IPS-15b (cell line): ENCODE measurements at regions not wholly inside any gene's neighbourhood (a gene's known extent, or its start where the extent isn't known, plus 50 kb on each side); places are given as distances from the start of the nearest gene placed in this dataset.

Source experiments
- H3K27me3 ChIP-seq: one replicate; pipeline ENCODE4 v1.6.1; 2013; ENCODE audit warnings: low read length; ENCODE audit not compliant: control insufficient read depth, insufficient read depth
- H3K36me3 ChIP-seq: one replicate; pipeline ENCODE4 v1.6.1; 2013; ENCODE audit warnings: low read length; ENCODE audit not compliant: control insufficient read depth, insufficient read depth
- H3K4me1 ChIP-seq: one replicate; pipeline ENCODE4 v1.6.1; 2013; ENCODE audit warnings: mild to moderate bottlenecking, low read length; ENCODE audit not compliant: control insufficient read depth, insufficient read depth
- H3K4me3 ChIP-seq: one replicate; pipeline ENCODE4 v1.5.1; 2013; ENCODE audit warnings: low read depth, low read length
- H3K9ac ChIP-seq: one replicate; pipeline ENCODE4 v1.6.1; 2013; ENCODE audit warnings: low read depth, mild to moderate bottlenecking, low read length
- H3K9me3 ChIP-seq: one replicate; pipeline ENCODE4 v1.6.1; 2013; ENCODE audit warnings: mild to moderate bottlenecking, low read length; ENCODE audit not compliant: control insufficient read depth, insufficient read depth

- Histone ChIP-seq H3K9ac (no peak overlapping the region), H3K9me3 (no peaks in the 10 kb centered on the region), H3K4me3 (no peak overlapping the region), H3K4me1 (peaks cover 20% of the 10 kb centered on the region), H3K36me3 (no peaks in the 10 kb centered on the region), H3K27me3 (no peaks in the 10 kb centered on the region)
Observed at GRCh38 chr4:24001486-24002329, 111.9 kb upstream of the PPARGC1A start.

DNA sequence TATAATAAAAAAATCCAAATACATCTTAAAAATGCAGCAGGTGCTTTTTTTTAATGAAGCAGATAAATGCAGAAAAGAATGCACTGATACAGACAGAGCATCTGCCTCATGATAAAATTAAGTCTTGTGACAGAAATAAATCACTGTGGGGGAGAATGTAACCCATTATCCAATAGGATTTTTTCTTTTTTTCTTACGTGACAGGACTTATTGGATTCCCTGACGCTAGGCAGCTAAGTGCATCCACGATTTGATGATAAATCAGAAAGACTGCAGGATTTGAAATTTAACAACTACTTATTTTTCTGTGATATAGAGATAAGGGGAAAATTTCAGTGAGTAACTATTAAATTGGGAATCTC is 110.6 kb upstream of the PPARGC1A start:
- Histone ChIP-seq H3K9ac (no peak overlapping the region), H3K36me3 (no peaks in the 10 kb centered on the region), H3K4me1 (peaks cover 28% of the 10 kb centered on the region), H3K4me3 (no peak overlapping the region), H3K9me3 (no peaks in the 10 kb centered on the region), H3K27me3 (no peaks in the 10 kb centered on the region)

DNA sequence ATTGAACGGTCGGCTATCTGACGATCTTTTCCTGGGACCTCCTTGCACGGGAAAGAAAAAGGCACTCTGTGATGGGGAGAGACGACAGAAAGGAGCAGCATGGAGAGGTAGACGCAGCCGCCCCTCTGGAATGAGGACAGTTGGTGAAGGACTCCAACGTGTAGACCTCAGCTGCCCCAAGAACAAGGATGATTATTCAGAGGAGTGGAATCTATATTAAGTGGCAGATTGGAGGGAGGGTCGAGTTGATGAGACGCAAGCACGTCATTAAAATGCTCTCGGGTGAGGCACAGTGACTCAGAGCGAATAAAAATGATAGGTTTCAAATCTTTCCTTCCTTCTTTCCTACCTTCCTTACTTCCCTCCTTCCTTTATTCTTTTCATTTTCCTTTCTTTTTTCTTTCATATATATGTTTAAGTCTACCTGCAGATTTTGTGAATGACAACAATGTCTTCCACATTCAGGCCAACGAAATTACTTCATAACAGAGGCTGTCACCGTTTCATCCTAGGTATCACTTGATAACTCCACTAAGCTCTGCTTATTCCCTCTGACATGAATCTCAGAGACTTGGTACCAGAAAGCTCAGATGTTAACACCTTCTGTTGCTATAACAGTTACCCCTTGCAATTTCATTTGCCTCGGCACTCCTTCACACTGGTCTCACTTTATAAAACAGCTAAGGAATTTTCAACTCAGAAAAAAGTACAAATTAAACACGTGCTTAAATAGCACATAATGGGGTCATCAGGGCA is 110.0 kb upstream of the PPARGC1A start:
- Histone ChIP-seq H3K36me3 (no peaks in the 10 kb centered on the region), H3K27me3 (no peaks in the 10 kb centered on the region), H3K9ac (no peak overlapping the region), H3K4me3 (no peak overlapping the region), H3K9me3 (no peaks in the 10 kb centered on the region), H3K4me1 (peaks cover 28% of the 10 kb centered on the region)

GRCh38 chr4:23993373-23993772 is 103.5 kb upstream of the PPARGC1A start:
- H3K9me3 ChIP-seq = no peaks in the 10 kb centered on the region
- no peak overlapping the region for H3K4me3 ChIP-seq
- peaks cover 2% of the 10 kb centered on the region for H3K27me3 ChIP-seq
- H3K4me1 ChIP-seq = peaks cover 16% of the 10 kb centered on the region
- no peaks in the 10 kb centered on the region for H3K36me3 ChIP-seq
- no peak overlapping the region for H3K9ac ChIP-seq

- Histone ChIP-seq H3K27me3 (peaks cover 2% of the 10 kb centered on the region), H3K9me3 (no peaks in the 10 kb centered on the region), H3K36me3 (no peaks in the 10 kb centered on the region), H3K9ac (no peak overlapping the region), H3K4me3 (no peak overlapping the region), H3K4me1 (peaks cover 16% of the 10 kb centered on the region)
Observed at GRCh38 chr4:23991444-23991843, 101.6 kb upstream of the PPARGC1A start.

- no peaks in the 10 kb centered on the region for H3K9me3 ChIP-seq
- no peaks in the 10 kb centered on the region for H3K36me3 ChIP-seq
- H3K9ac ChIP-seq = no peak overlapping the region
- H3K27me3 ChIP-seq = no peaks in the 10 kb centered on the region
- peaks cover 2% of the 10 kb centered on the region for H3K4me1 ChIP-seq
- no peak overlapping the region for H3K4me3 ChIP-seq
Observed at GRCh38 chr4:23986270-23986669, 96.4 kb upstream of the PPARGC1A start.

DNA sequence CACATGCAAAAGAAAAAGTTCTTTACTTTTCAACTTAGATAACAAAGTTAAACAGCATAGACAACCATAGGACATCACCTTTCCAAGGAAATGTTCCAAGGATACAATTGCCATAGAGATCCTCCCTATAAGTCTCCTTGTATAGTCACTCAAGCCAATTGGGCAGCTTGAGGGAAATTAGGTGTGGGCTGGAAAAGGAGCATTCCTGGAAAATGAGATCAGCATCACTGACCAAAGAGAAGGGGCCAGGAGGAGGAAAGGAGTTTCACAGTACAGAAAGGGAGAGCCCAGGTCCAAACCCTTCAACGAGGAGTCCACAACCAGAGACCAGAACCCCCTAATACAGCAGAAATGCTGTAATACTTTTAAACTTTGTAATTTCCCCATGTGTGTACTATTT is 91.5 kb upstream of the PPARGC1A start:
- H3K36me3 ChIP-seq = no peaks in the 10 kb centered on the region
- H3K4me3 ChIP-seq = no peak overlapping the region
- no peaks in the 10 kb centered on the region for H3K27me3 ChIP-seq
- peaks cover 13% of the 10 kb centered on the region for H3K4me1 ChIP-seq
- H3K9me3 ChIP-seq = no peaks in the 10 kb centered on the region
- H3K9ac ChIP-seq = no peak overlapping the region

DNA sequence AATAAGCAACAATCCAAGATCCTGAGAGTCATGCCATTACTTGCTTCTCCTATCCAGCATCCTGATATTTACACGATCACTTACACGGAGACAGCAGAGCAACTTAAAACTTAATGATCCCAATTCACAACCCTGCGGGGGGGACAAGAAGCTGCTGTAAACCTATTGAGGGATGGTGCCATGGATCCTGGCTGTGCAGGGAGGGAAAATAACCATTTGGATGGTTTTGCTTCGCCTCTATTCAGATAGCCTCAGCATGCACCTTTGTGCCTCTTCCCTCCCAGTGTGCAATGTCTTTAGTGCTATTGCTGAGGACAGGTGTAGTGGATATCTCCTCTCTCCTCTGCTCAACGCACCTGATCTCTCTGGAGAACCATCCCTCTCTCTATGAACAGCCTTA is 89.7 kb upstream of the PPARGC1A start:
- Histone ChIP-seq H3K4me1 (peaks cover 13% of the 10 kb centered on the region), H3K9ac (no peak overlapping the region), H3K27me3 (no peaks in the 10 kb centered on the region), H3K4me3 (no peak overlapping the region), H3K36me3 (no peaks in the 10 kb centered on the region), H3K9me3 (no peaks in the 10 kb centered on the region)

DNA sequence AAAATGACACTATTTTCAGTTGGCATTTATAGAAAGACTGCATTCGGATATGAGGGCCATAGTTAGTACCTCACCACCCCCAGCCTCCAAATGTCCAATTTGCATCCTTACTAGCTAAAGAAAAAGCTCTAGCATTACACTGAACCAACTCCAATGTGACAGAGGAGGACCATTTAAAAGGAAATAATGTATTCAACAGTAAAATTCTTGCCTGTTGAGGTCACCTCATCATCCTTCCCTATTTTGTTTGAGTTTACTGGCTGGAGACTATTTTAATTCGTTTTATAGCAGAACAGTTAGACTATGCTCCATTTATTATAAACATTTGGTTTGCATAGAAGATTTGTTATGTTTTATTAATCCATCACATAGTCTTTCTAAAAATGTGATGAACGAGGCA is 88.2 kb upstream of the PPARGC1A start:
- Histone ChIP-seq H3K27me3 (no peaks in the 10 kb centered on the region), H3K36me3 (no peaks in the 10 kb centered on the region), H3K4me3 (no peak overlapping the region), H3K4me1 (peaks cover 13% of the 10 kb centered on the region), H3K9me3 (no peaks in the 10 kb centered on the region), H3K9ac (no peak overlapping the region)

GRCh38 chr4:23976423-23976822 is 86.6 kb upstream of the PPARGC1A start:
- no peak overlapping the region for H3K4me3 ChIP-seq
- no peaks in the 10 kb centered on the region for H3K36me3 ChIP-seq

GRCh38 chr4:23973308-23973855 is 83.5 kb upstream of the PPARGC1A start:
- Histone ChIP-seq H3K27me3 (no peaks in the 10 kb centered on the region), H3K36me3 (no peaks in the 10 kb centered on the region), H3K9me3 (no peaks in the 10 kb centered on the region), H3K4me3 (no peak overlapping the region), H3K9ac (no peak overlapping the region), H3K4me1 (peaks cover 4% of the 10 kb centered on the region)

More at GRCh38 chr4:23976423-23976822, 86.6 kb upstream of the PPARGC1A start:
- no peaks in the 10 kb centered on the region for H3K27me3 ChIP-seq
- no peak overlapping the region for H3K9ac ChIP-seq
- H3K4me1 ChIP-seq = peaks cover 13% of the 10 kb centered on the region
- no peaks in the 10 kb centered on the region for H3K9me3 ChIP-seq

- no peak overlapping the region for H3K9ac ChIP-seq
- no peaks in the 10 kb centered on the region for H3K27me3 ChIP-seq
- no peaks in the 10 kb centered on the region for H3K36me3 ChIP-seq
- H3K4me3 ChIP-seq = no peak overlapping the region
- H3K9me3 ChIP-seq = no peaks in the 10 kb centered on the region
- H3K4me1 ChIP-seq = peaks cover 4% of the 10 kb centered on the region
Observed at GRCh38 chr4:23972805-23973204, 83.0 kb upstream of the PPARGC1A start.
